Heart right ventricle (tissue), 16 donors: ENCODE measurements at regions not wholly inside any gene's neighbourhood (a gene's known extent, or its start where the extent isn't known, plus 50 kb on each side); places are given as distances from the start of the nearest gene placed in this dataset.

Experiments
- ATAC-seq, 8 donors: fragments of 200-7000 bp; cut with Tn5 transposase; one replicate each; pipeline ENCODE4 v1.9.1; 2020; ENCODE audit warnings: mild to moderate bottlenecking in 8 of 8, moderate library complexity in 8 of 8, moderate number of reproducible peaks in 1 of 8
- DNase-seq, 2 donors: peaks; one replicate each; pipeline ENCODE4 v3.0.0-alpha.2; 2020
- H3K27ac ChIP-seq, 10 donors: fragments of 200-600 bp; sonication (generic) in 2 of 10; one replicate each; pipeline versions ENCODE4 v1.5.0 to v1.8.0; 2020 to 2022; ENCODE audit warnings: mild to moderate bottlenecking in 3 of 10
- H3K27me3 ChIP-seq, 7 donors: fragments of 200-600 bp; one replicate each; pipeline ENCODE4 v1.8.0; 2021 to 2022; ENCODE audit warnings: mild to moderate bottlenecking in 2 of 7
- H3K36me3 ChIP-seq, 9 donors: fragments of 200-600 bp; sonication (generic) in 1 of 9; one replicate each; pipeline versions ENCODE4 v1.5.0 to v1.8.0; 2020 to 2022; ENCODE audit warnings: mild to moderate bottlenecking in 2 of 9
- H3K4me1 ChIP-seq, 9 donors: fragments of 200-600 bp; sonication (generic) in 1 of 9; one replicate each; pipeline versions ENCODE4 v1.5.0 to v1.8.0; 2020 to 2022; ENCODE audit warnings: mild to moderate bottlenecking in 4 of 9
- H3K4me3 ChIP-seq, 10 donors: fragments of 200-600 bp; sonication (generic) in 2 of 10; one replicate each; pipeline versions ENCODE4 v1.5.0 to v1.8.0; 2020 to 2022; ENCODE audit warnings: mild to moderate bottlenecking in 7 of 10, moderate library complexity in 2 of 10
- H3K9me3 ChIP-seq, 11 donors: fragments of 200-600 bp in 10 of 11; sonication (generic) in 2 of 11; one replicate each; pipeline versions ENCODE4 v1.5.0 to v1.8.0; 2013 to 2022; ENCODE audit warnings: mild to moderate bottlenecking in 2 of 11, control low read depth in 1 of 11, moderate library complexity in 1 of 11
- WGBS, 2 donors: extraction: QIAGEN DNeasy Blood & Tissue Kit; methylation state at CpG; one replicate each; pipeline ENCODE4 v1.1.7; 2013; ENCODE audit warnings: inconsistent platforms in 1 of 2; 5-methylcytosine and 5-hydroxymethylcytosine counted together
- intact Hi-C, 10 donors: fragments of 100-400 bp; cut with DNase I; formaldehyde crosslinking; loops; one replicate each; pipeline versions ENCODE4 v1.11.1 to v1.14.2; 2022
- TF ChIP-seq, protein P1 (sequence below), 9 donors: fragments of 200-600 bp; sonication (generic) in 2 of 9; IDR thresholded peaks; one replicate each; pipeline versions ENCODE4 v1.5.0 to v1.8.0; 2021 to 2022; ENCODE audit warnings: antibody characterized with exemption in 9 of 9, mild to moderate bottlenecking in 5 of 9, moderate library complexity in 1 of 9
- donor health status: Arrhythmogenic right ventricular cardiomyopathy.
- donor health status: ischemic (EF 13 %, LVEDD 7.1; RV severe dilation, severe dysfunction).
- donor health status: healthy with polysubstance abuse.
- donor health status: DM: no; HTN: yes; CAD: no.
- donor health status: DM: no; HTN: no; CAD: no.
- donor health status: ischemic (EF 25% LVEDD 6.9; RV normal size, moderate dysfunction).
- donor health status: ischemic (EF 25% LVEDD 5.7; RV mildly dilated, moderate dysfunction).
- donor health status: healthy.
- donor health status: DM: yes; HTN: yes; CAD: no.
- donor health status: Ischemic cardiomyopathy.
- donor health status: ischemic (EF 35%, LVEDD 5.7; RV mildly dilated, moderate dysfunction).
- donor health status: nonischemic (EF 11% LVEDD 7.7; RV severe dilation, severe dysfunction).
- donor health status: DM: yes; HTN: yes; CAD: no.
- donor health status: PGD.
- donor health status: ischemic (EF 29% LVEDD 5.4; RV normal size, mild dysfunction).
- donor health status: nonischemic (EF 23%, LVEDD 6.1; RV moderate dilation, normal function).

DNA sequence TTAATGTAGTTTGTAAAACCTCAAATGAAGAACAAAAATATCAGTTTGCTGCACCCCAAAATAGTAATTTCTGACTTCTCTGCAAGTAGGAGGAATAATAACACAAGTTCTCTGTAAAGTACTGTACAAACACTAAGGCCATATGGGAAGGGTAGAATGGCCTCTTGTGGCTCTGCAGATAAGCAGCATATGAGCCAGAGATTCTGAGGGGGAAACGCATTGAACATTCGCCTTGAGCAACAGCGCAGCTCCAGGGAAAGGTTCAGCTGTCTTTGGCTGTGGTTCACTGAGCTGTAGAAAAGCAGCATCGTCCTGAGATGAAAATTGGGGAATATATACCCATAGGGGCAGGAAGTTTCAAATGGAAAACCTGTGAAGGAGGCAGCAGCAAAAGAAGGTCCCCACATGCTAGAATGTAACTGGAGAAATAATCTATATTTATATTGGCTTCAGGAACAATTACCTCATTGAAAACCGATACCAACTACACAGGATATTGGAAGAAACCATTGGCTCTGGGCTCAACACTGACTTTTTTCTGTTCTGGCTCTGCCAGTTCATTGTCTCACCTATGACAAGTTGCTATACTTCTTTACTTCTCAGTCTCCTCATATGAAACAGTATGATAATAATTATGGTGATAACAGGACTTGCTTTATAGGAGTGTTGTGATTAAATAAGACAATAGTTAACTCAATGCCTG is 357.6 kb upstream of the CPEB2 start:
- no peaks in the 10 kb centered on the region for H3K36me3 ChIP-seq
- H3K27ac ChIP-seq = no peak overlapping the region
- TF ChIP-seq, protein P1, sequence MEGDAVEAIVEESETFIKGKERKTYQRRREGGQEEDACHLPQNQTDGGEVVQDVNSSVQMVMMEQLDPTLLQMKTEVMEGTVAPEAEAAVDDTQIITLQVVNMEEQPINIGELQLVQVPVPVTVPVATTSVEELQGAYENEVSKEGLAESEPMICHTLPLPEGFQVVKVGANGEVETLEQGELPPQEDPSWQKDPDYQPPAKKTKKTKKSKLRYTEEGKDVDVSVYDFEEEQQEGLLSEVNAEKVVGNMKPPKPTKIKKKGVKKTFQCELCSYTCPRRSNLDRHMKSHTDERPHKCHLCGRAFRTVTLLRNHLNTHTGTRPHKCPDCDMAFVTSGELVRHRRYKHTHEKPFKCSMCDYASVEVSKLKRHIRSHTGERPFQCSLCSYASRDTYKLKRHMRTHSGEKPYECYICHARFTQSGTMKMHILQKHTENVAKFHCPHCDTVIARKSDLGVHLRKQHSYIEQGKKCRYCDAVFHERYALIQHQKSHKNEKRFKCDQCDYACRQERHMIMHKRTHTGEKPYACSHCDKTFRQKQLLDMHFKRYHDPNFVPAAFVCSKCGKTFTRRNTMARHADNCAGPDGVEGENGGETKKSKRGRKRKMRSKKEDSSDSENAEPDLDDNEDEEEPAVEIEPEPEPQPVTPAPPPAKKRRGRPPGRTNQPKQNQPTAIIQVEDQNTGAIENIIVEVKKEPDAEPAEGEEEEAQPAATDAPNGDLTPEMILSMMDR (IDR thresholded peaks at IDR 0.05) = no peak
- 67 to 76% methylated on average over 5 of the region's 5 CpGs for WGBS, 2 donors
- no peaks in the 10 kb centered on the region for H3K9me3 ChIP-seq
- H3K27me3 ChIP-seq = no peaks in the 10 kb centered on the region
- no peak overlapping the region for H3K4me3 ChIP-seq
- ATAC-seq (no peak), DNase-seq (no peak)
- H3K4me1 ChIP-seq = no peaks in the 10 kb centered on the region
- intact Hi-C loops = no loop called here

DNA sequence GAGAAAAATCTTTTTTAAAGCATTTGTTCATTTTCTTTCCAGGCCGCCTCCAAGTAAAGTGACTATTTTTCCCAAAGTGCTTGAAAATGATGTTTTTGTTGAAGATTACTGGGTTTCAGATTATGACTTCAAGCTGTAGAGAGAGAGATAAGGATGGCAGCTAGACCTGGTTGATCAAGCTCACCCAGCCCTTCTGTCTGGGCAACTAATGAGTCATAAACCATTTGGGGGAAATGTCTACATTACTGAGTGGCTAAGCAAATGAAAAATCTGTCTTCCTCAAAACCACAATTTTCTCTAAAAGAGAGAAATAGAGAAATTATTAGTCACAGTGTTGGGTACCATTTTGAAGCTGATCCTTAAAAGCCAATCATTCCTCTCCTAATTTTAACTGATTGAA is 355.4 kb upstream of the CPEB2 start:
- 81 to 94% methylated on average over 1 of the region's 1 CpG for WGBS, 2 donors
- intact Hi-C loops = no loop called here

DNA sequence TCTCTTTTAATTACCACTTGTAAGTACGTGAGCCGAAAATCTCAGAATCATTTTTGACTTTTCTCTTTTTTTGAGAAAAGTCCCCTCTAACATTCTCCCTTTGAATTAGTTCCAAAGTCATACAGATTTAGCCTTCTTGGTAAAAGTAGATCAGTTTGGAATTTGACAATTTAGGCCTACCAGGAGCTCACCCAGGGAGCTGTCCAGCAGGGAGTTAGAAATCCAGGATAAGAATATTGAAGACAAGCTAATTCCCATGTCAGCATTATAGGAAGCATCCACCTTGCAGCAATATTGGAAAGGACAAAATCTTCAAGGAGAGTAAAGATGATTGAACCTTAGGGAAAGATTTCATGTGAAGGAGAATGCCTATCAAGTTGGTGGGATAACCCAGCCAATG is 352.2 kb upstream of the CPEB2 start:
- Histone ChIP-seq H3K27me3 (no peaks in the 10 kb centered on the region), H3K4me1 (no peaks in the 10 kb centered on the region), H3K9me3 (peaks cover 0 to 10% (median 0%) of the 10 kb centered on the region in 11 donors), H3K27ac (no peak overlapping the region), H3K4me3 (no peak overlapping the region), H3K36me3 (no peaks in the 10 kb centered on the region)
- DNase-seq (no peak), ATAC-seq (no peak)
- intact Hi-C loops = no loop called here
- 93 to 94% methylated on average over 2 of the region's 2 CpGs for WGBS, 2 donors
- TF ChIP-seq, protein P1 (IDR thresholded peaks at IDR 0.05) = no peak

More for the DNA sequence above, 355.4 kb upstream of the CPEB2 start:
- Histone ChIP-seq H3K4me3 (no peak overlapping the region), H3K27me3 (no peaks in the 10 kb centered on the region), H3K4me1 (no peaks in the 10 kb centered on the region), H3K9me3 (no peaks in the 10 kb centered on the region), H3K27ac (no peak overlapping the region), H3K36me3 (no peaks in the 10 kb centered on the region)
- no peak for ATAC-seq
- DNase-seq = no peak
- TF ChIP-seq, protein P1 (IDR thresholded peaks at IDR 0.05) = no peak

DNA sequence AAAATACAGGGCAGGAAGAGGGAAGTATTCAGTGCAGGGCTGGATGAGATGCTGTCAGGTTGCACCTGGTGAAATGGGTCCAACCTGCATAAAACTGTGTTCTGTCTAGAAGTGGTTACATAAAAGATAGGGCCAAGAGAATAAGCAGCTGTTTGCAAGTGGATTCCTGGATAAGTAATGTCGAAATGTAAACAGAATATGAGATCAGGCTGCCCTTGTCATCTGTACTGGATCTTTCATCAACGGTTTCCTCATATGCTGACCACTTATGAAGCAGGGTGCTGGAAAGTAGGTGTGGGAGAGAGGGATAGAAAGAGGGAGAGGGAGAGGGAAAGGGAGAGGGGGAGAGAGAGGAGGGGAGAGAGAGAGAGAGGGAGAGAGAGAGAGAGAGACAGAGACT is 349.8 kb upstream of the CPEB2 start:
- no peaks in the 10 kb centered on the region for H3K36me3 ChIP-seq
- TF ChIP-seq, protein P1 (IDR thresholded peaks at IDR 0.05) = no peak
- H3K4me3 ChIP-seq = no peak overlapping the region
- no peak for DNase-seq
- no peaks in the 10 kb centered on the region for H3K27me3 ChIP-seq
- no peaks in the 10 kb centered on the region for H3K4me1 ChIP-seq
- 26 to 56% methylated on average over 2 of the region's 2 CpGs for WGBS, 2 donors
- no peak overlapping the region for H3K27ac ChIP-seq
- peaks cover 0 to 10% (median 0%) of the 10 kb centered on the region in 11 donors for H3K9me3 ChIP-seq
- intact Hi-C loops = no loop called here
- no peak for ATAC-seq
